ENCODE measurements at regions not wholly inside any gene's neighbourhood (a gene's known extent, or its start where the extent isn't known, plus 50 kb on each side); places are given as distances from the start of the nearest gene placed in this dataset.

GRCh38 chr4:131026771-131027170 is 1930.8 kb downstream of the C4orf33 start:
- no peak for DNase-seq (ENCODE audit: low read depth in 2 of 2)

GRCh38 chr4:131044368-131044767 is 1948.4 kb downstream of the C4orf33 start:
- DNase-seq (ENCODE audit: low read depth in 2 of 2): no peak

DNA sequence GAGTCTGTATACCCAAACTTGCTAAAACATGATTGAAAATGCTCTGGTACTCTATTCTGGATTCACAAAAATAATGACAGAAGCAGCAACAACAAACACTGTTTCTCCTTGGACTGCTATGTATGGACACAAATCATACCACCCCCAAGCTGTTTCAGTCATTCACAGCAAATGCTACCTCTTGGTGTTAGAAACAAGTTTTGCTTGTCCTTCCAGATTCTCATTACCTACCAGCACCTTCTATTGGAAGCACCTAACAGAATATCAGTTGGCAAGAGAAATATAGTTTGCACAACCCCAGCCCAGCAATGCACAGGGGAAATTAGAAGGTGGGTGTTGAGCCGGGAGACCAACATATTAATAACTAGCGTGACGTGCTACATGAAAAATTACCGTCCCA is 1950.9 kb downstream of the C4orf33 start:
- no peak for DNase-seq (ENCODE audit: low read depth in 2 of 2)

GRCh38 chr4:131052646-131053045 is 1956.7 kb downstream of the C4orf33 start:
- no peak for DNase-seq (ENCODE audit: low read depth in 2 of 2)

DNA sequence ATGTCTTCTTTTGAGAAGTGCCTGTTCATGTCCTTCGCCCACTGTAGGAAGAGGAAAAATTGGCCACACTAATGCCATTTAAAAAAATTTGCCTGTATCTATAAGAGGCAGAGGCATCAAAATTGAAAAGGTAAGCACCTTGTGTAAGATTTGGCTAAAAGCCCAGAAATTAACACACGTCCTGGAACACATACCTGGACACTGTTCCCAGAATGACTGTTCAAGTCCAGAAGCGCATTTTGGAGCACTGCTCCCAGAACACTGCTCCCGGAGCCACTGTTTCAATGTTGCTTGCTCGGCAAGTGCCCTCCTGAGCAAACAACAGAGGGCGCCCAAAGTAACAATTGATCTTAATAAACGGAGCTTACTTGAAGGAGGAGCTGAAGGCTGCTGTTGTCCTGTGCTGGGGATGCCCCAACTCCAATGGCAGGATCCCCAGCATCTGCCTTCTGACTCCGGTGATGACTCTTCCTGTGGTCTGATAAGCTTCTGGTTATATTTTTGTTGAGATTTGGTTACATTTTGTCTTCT is 1958.6 kb downstream of the C4orf33 start:
- no peak for DNase-seq (ENCODE audit: low read depth in 2 of 2)

DNA sequence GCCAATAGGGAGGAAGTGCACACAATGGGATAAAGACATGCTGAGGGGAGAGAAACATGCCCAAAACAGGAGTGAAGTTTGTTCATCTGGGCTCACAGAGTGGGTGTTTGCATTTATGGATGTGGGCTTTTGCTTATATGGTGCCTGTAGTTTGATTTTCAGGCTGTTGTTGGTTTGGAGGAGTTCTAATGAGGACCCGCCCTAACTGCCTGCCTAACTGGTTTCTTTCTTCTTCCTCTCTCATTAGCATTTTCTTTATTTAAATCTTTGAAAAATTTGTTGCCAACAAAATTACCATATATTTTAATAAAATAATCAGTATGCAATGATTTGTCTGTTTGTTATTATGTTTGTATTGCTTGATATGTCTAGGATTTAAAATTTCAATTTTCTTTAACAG is 1965.8 kb downstream of the C4orf33 start:
- no peak for DNase-seq (ENCODE audit: low read depth in 2 of 2)

DNA sequence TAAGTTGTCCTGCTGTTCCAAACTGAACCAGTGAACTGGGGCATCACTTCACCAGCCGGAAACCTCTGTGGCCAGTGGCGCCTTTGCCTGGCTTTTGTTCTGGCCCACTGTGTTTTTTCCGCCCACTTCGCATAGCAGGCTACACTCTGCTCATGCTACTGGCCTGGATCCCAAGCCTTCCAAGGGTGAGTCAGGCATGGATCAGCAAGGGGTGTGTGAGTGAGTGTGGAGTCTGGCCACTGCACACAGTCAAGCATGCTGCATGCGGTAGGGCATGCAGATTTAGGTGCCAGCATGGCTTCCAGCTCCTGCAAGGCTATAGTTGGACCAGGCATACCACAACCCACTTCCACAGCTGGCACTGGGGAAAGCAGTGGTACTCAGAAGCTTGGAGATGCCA is 1967.9 kb downstream of the C4orf33 start:
- DNase-seq (ENCODE audit: low read depth in 2 of 2): no peak

GRCh38 chr4:131081069-131081468 is 1985.1 kb downstream of the C4orf33 start:
- DNase-seq (ENCODE audit: low read depth in 2 of 2): no peak

- DNase-seq (ENCODE audit: low read depth in 2 of 2): no peak
Measured at GRCh38 chr4:131084997-131085396, 1989.0 kb downstream of the C4orf33 start.

DNA sequence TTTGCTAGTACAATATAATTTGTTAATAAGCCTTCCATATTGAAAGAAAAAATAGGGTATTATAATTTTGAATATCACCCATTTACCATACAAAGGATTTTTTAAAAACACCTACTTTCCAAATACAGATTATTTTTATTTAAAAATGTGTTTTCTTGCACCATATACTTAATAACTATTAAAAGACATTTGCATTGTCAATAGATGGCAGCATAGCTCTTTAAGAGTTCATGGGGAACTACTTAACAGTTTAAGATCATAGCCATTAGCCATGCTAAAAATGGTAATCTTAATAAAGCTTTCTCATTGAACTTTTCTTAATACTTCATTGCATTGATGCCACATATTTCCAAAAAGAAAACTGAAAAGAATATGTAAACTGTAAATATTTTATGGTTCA is 1995.9 kb downstream of the C4orf33 start:
- no peak for DNase-seq (ENCODE audit: low read depth in 2 of 2)

- DNase-seq (ENCODE audit: low read depth in 2 of 2): no peak
Measured at GRCh38 chr4:131093303-131093702, 1997.4 kb downstream of the C4orf33 start.

DNA sequence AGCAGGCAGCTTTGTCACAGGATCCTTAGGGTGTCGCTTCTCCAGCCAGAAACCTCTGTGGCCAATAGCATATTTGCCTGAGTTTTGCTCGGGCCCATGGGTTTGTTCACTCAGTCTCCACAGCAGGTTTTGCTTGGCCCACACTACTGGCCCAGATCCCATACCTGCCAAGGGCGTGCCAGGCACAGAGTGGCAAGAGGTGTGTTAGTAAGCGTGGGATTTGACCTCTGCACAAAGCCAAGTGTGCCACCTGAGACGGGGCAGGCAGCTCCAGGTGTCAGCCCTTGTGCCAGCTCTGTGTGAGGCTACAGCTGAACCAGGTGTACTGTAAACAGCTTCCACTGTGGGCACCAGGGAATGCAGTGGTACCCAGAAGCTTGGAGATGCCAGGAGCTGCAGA is 2003.0 kb downstream of the C4orf33 start:
- DNase-seq (ENCODE audit: low read depth in 2 of 2): no peak

DNA sequence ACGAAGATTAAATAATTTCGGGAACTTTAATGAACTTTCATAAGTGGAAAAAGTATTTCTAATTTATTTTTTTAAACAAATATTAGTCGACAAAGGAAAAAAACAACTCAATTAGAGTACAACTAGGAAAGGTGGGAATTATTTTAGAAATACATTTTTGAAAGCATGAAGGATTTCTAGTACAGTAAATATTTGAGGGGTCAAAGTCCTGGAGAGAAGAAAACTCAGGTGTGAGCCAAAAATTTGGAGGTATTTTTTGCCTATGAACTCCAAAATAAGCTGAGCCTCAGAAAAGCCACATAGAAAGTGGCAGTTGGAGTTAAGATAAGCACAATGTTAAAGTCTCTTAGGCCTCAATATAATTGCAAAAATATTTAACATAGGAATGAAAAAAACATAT is 2017.3 kb downstream of the C4orf33 start:
- DNase-seq (ENCODE audit: low read depth in 2 of 2): no peak

GRCh38 chr4:131113704-131114103 is 2017.8 kb downstream of the C4orf33 start:
- no peak for DNase-seq (ENCODE audit: low read depth in 2 of 2)

GRCh38 chr4:131119661-131120060 is 2023.7 kb downstream of the C4orf33 start:
- no peak for DNase-seq (ENCODE audit: low read depth in 2 of 2)

DNA sequence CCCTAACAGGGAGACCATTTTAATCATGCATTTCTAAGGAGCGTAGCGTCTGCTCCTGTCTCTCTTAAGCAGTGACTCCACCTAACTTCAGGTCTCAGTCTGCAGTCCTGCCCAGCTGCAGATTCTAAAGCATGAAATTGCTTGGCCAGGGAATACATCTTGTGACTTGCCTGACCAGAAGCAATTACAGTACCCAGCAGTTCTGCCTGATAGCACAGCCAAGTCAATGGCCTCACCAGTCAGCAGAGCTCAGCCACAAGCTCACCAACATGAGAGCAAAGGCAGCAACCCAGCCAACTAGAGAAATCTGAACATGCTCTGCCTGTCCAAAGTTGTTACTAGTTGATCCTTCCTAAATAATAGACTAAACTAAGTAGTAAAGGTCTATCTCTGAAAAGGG is 2011.9 kb upstream of the PCDH10 start:
- DNase-seq (ENCODE audit: low read depth in 2 of 2): no peak

- DNase-seq (ENCODE audit: low read depth in 2 of 2): no peak
Measured at GRCh38 chr4:131159261-131159660, 1989.8 kb upstream of the PCDH10 start.

- DNase-seq (ENCODE audit: low read depth in 2 of 2): no peak
Measured at GRCh38 chr4:131192318-131192717, 1956.8 kb upstream of the PCDH10 start.

DNA sequence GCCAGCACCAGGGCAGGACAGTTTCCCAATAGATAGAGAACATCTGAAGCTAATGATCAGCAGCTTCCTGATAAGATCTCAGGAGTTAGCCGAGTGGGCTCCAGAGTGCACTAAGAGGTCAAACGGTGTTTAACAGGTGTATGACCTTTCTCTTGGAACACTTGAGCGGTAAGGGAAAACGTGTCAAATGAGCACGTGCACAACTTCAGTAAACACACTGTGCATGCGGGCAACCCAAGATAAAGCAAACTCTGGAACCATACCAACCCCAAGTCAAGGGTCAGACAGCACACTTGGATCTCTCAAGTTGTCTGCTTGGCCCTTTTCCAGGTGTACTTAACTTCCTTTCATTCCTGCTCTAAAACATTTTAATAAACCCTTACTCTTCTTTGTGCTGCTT is 1941.5 kb upstream of the PCDH10 start:
- DNase-seq (ENCODE audit: low read depth in 2 of 2): no peak

DNA sequence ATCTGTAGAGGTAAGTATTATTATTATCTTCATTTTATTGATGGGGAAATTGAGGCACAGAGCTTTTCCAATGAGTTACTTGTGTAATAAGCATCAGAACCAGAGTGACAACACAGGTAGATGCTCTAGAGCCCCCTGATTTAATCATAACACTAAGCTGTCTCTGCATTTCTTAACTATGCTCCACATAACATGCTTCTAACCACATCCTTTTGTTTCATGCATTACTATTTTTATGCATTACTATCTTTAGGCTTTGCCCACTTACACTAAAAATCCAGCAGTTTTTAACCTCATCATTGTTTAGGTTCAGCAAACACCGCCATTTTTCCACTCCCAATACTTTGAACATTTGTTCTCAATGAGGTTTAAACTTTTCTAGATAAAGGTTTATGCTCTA is 1900.8 kb upstream of the PCDH10 start:
- no peak for DNase-seq (ENCODE audit: low read depth in 2 of 2)

- DNase-seq (ENCODE audit: low read depth in 2 of 2): no peak
Measured at GRCh38 chr4:131251321-131251720, 1897.8 kb upstream of the PCDH10 start.

DNA sequence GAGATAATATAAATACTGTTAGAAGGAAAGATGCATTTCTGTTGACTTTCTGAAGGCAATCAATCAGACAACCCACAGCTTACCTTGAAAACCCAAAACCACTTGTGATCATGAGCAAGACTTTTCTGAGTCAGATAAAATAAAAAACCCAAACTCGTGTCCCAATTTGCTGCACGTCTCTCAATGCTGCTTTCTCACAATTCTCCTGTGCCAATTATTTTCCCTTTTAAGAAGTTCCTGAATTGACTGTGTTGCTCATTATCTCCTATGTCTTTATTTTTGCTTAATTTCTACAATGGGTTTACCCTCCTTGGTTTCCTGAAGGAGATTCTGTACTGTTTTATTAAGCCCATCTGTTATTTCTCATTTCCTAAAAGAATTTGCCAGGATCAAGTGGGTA is 1891.9 kb upstream of the PCDH10 start:
- no peak for DNase-seq (ENCODE audit: low read depth in 2 of 2)

DNA sequence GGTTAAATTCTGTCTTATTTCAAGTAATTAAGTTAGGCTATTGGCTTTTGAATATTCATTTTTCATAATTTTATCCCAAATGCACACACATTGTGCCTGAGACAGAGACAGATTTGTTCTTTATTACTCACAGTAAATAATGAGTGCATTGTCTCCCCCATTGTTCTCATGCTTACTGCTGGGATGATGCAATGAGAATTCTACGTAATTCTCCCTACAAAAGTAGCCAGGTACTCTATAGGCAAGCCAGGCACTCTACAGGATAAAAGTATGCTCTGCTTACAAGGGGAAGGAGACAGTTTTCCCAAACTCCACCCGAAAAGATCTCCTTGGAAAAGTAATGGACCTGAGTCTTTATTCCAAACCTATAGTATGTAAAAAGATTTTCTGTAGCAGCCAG is 1890.7 kb upstream of the PCDH10 start:
- no peak for DNase-seq (ENCODE audit: low read depth in 2 of 2)

DNA sequence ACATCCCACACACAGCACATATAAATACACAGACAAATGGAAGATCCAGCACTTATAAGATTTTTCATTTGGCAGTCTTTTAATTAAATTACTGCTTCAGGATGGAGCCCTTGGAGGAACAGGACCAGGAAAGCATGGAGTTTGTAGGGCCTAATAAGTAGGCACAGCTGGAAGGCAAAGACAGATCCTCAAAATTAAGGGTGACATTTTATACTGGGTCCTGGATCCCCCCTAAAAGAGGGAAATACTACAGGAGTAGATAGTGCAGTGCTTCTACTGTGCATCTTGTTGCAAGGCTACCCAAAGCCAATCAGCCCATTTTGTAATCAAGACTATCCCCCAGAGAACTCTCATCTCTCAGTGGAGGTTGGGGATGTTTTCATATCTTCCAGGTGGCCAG is 1860.7 kb upstream of the PCDH10 start:
- no peak for DNase-seq (ENCODE audit: low read depth in 2 of 2)

GRCh38 chr4:131296192-131296591 is 1852.9 kb upstream of the PCDH10 start:
- no peak for DNase-seq (ENCODE audit: low read depth in 2 of 2)

Measured in stimulated activated CD8-positive, alpha-beta memory T cell treated with anti-CD3 and anti-CD28 coated beads, Interleukin-15, amount 100 ng/mL, for 48 hours (primary cell).